SK-N-SH treated with all-trans-retinoic acid at 6 μM for 48 hours (cell line): ENCODE measurements at regions not wholly inside any gene's neighbourhood (a gene's known extent, or its start where the extent isn't known, plus 50 kb on each side); places are given as distances from the start of the nearest gene placed in this dataset.

Source experiments
- ATAC-seq: fragments of 200-7000 bp; cut with Tn5 transposase; 3 replicates; pipeline ENCODE4 v1.9.1; 2020; ENCODE audit warnings: mild to moderate bottlenecking, moderate library complexity
- BACH2 ChIP-seq: fragments of 250-450 bp; sonication (Bioruptor Pico); IDR thresholded peaks from 2 replicates; pipeline ENCODE4 v1.9.0; 2021; ENCODE audit warnings: mild to moderate bottlenecking, borderline replicate concordance
- CREB5 ChIP-seq: fragments of 250-450 bp; sonication (Bioruptor Pico); IDR thresholded peaks from 2 replicates; pipeline ENCODE4 v1.5.1; 2020; ENCODE audit warnings: low read depth, mild to moderate bottlenecking, moderate library complexity
- CSDC2 ChIP-seq: fragments of 250-450 bp; sonication (Bioruptor Pico); IDR thresholded peaks from 2 replicates; pipeline ENCODE4 v1.5.0; 2020; ENCODE audit warnings: mild to moderate bottlenecking, moderate library complexity
- CSRNP3 ChIP-seq: fragments of 250-450 bp; sonication (Bioruptor Pico); IDR thresholded peaks from 2 replicates; pipeline ENCODE4 v1.5.1; 2021; ENCODE audit warnings: mild to moderate bottlenecking, moderate library complexity
- ESRRG ChIP-seq: fragments of 250-450 bp; sonication (Bioruptor Pico); IDR thresholded peaks from 2 replicates; pipeline ENCODE4 v1.6.1; 2021; ENCODE audit warnings: mild to moderate bottlenecking
- GLIS3 ChIP-seq: fragments of 250-450 bp; sonication (Bioruptor Pico); IDR thresholded peaks from 2 replicates; pipeline ENCODE4 v1.5.0; 2020; ENCODE audit warnings: mild to moderate bottlenecking, moderate library complexity
- OSR1 ChIP-seq: fragments of 250-450 bp; sonication (Bioruptor Pico); IDR thresholded peaks from 2 replicates; pipeline ENCODE4 v1.8.0; 2022; ENCODE audit warnings: moderate library complexity, mild to moderate bottlenecking, inconsistent platforms
- PATZ1 ChIP-seq: fragments of 250-450 bp; sonication (Bioruptor Pico); IDR thresholded peaks from 2 replicates; pipeline ENCODE4 v1.8.0; 2020; ENCODE audit warnings: mild to moderate bottlenecking, moderate library complexity, borderline replicate concordance
- POU6F1 ChIP-seq: fragments of 250-450 bp; sonication (Bioruptor Pico); IDR thresholded peaks from 2 replicates; pipeline ENCODE4 v1.8.0; 2021; ENCODE audit warnings: low read depth, mild to moderate bottlenecking, moderate library complexity, borderline replicate concordance
- PPARA ChIP-seq: fragments of 250-450 bp; sonication (Bioruptor Pico); IDR thresholded peaks from 2 replicates; pipeline ENCODE4 v1.5.0; 2020; ENCODE audit warnings: mild to moderate bottlenecking, borderline replicate concordance
- RARB ChIP-seq: fragments of 250-450 bp; sonication (Bioruptor Pico); IDR thresholded peaks from 2 replicates; pipeline ENCODE4 v1.8.0; 2021; ENCODE audit warnings: mild to moderate bottlenecking, moderate library complexity
- SNAI2 ChIP-seq: fragments of 250-450 bp; sonication (Bioruptor Pico); IDR thresholded peaks from 2 replicates; pipeline ENCODE4 v1.5.0; 2020; ENCODE audit warnings: mild to moderate bottlenecking, moderate library complexity
- TOX ChIP-seq: fragments of 250-450 bp; sonication (Bioruptor Pico); IDR thresholded peaks from 2 replicates; pipeline ENCODE4 v1.8.0; 2021; ENCODE audit warnings: mild to moderate bottlenecking, moderate library complexity, borderline replicate concordance
- ZFP3 ChIP-seq: fragments of 250-450 bp; sonication (Bioruptor Pico); IDR thresholded peaks from 2 replicates; pipeline ENCODE4 v1.5.0; 2020; ENCODE audit warnings: mild to moderate bottlenecking, moderate library complexity
- ZFP30 ChIP-seq: fragments of 450-650 bp; formaldehyde crosslinking; IDR thresholded peaks from 2 replicates; pipeline ENCODE4 v1.5.0; 2022; ENCODE audit warnings: mild to moderate bottlenecking, moderate library complexity
- ZNF565 ChIP-seq: fragments of 450-650 bp; formaldehyde crosslinking; conservative IDR thresholded peaks from 2 replicates; pipeline ENCODE4 v1.5.0; 2020; ENCODE audit warnings: low read depth, mild to moderate bottlenecking, moderate library complexity
- ZNF70 ChIP-seq: fragments of 450-650 bp; formaldehyde crosslinking; IDR thresholded peaks from 2 replicates; pipeline ENCODE4 v1.5.0; 2020; ENCODE audit warnings: mild to moderate bottlenecking, moderate library complexity
- ZNF8 ChIP-seq: fragments of 450-650 bp; formaldehyde crosslinking; IDR thresholded peaks from 2 replicates; pipeline ENCODE4 v1.5.0; 2020; ENCODE audit warnings: mild to moderate bottlenecking, moderate library complexity

- TF ChIP-seq CSRNP3, result no peak
- TF ChIP-seq RARB, result no peak
- TF ChIP-seq ZFP30, result no peak
- TF ChIP-seq CREB5 (CRISPR knock-in tag), result no peak
- no peak for TF ChIP-seq ZNF8 (CRISPR knock-in tag)
- TF ChIP-seq OSR1 (CRISPR knock-in tag), result no peak
Measured at GRCh38 chr3:147875498-147875897, 466.3 kb downstream of the ZIC1 start (continued).

GRCh38 chr3:147881933-147882332 lies 472.8 kb downstream of the ZIC1 start:
- TF ChIP-seq PATZ1 (CRISPR knock-in tag) (no peak), ESRRG (CRISPR knock-in tag) (no peak), TOX (no peak), ZFP3 (CRISPR knock-in tag) (no peak), OSR1 (CRISPR knock-in tag) (no peak), ZNF70 (no peak), PPARA (CRISPR knock-in tag) (no peak), POU6F1 (CRISPR knock-in tag) (no peak), SNAI2 (no peak), GLIS3 (no peak), CSDC2 (CRISPR knock-in tag) (no peak)

GRCh38 chr3:147886879-147887278 lies 477.7 kb downstream of the ZIC1 start:
- TF ChIP-seq ESRRG (CRISPR knock-in tag) (no peak), ZNF565 (no peak), BACH2 (CRISPR knock-in tag) (no peak), CREB5 (CRISPR knock-in tag) (no peak), OSR1 (CRISPR knock-in tag) (no peak), ZNF70 (no peak), CSRNP3 (no peak), PPARA (CRISPR knock-in tag) (no peak), POU6F1 (CRISPR knock-in tag) (no peak), RARB (no peak), GLIS3 (no peak), PATZ1 (CRISPR knock-in tag) (no peak), CSDC2 (CRISPR knock-in tag) (no peak)
- ATAC-seq, result no peak

More at GRCh38 chr3:147881933-147882332, 472.8 kb downstream of the ZIC1 start:
- no peak for ATAC-seq
